ENCODE measurements at regions not wholly inside any gene's neighbourhood (a gene's known extent, or its start where the extent isn't known, plus 50 kb on each side); places are given as distances from the start of the nearest gene placed in this dataset.

DNA sequence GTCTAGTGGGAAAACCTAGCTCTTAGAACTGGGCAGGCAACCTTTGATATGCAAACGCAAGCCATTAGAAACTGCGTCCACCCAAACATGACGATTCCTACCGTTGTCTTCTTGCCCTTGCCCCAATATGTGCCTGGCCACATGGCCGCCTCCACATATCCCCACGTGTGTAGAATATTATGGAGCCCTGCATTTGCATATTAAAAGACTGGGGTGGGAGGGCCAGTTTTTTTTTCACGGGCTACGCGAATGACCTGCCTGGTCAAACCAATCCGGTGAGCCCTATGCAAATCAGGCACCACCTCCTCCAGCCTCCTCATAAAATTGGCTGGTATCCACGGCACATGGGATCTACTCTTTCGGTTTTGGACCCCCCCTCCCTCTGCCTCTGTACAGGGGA lies 381.0 kb upstream of the RGMA start:
- no peak for DNase-seq

DNA sequence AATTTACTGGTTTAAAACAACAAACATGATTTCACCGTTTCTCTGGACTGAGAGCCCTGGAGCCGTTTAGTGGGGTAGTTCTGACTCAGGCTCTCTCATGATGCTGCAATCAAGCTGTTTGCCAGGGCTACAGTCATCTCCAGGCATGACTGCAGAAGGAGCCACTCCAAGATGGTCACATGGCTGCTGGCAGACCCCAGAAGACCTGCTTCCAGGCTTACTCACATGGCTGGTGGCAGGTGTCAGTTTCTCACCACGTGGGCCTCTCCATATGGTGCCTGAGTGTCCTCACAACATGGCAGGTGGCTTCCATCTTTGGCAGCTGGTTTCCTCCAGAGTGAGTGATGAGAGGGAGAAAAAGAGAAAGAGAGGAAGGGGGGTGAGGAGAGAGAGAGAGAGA lies 378.3 kb upstream of the RGMA start:
- DNase-seq, result no peak

DNA sequence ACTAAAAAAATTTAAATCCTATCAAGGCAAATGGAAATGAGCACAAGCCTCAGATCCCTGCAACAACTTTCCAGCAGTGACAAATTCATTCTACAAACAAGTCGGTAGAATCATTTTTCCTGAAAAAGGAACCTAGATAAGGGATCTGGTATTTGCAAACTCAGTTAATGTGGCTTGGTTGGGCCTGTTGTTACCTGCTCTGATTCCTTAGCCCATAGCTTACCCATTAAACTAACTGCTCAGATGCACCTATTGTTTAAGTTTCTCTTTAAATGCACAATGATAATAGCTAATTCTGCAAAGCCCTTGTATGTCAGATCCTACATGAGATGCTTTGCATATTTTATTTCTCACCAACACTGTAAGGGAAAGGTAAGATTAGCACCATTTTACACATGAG lies 377.4 kb upstream of the RGMA start:
- no peak for DNase-seq

DNA sequence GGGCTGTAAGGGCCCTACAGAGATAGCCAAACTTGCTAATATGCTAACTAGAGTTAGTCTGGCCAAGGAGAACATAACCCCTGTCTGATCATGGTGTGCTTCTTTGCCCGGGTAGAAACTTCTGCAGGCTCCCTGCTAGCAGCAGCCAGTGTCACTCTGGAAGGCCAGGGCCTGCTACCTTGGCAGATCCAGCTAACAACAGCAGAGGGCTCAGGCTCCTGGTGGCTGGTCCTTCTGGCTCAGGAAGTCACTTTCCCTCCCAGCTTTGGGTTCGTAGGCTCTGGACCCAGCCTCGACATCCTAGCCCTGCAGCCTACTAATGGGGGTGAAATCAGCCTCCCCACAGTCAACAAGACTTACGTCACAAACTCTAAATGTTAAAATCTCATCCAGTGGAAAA lies 373.7 kb upstream of the RGMA start:
- no peak for DNase-seq

DNA sequence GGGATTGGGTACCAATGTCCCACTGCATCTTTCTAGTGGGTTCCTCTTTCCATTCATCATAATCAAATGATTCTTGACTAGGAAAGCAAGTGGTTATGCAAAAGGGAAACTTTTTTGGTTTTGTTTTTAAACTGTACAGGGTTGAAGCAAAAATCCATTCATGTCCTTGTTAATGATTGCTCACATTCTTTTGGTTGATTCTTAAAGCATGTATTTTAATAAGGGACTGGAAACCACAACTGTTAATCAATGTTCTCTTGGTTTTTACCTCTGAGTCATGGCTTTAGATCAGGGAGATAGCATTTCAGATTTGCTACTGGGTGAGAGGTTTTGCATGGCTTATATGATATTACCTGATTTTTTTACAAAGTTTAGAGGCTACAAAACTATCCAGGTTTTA lies 371.7 kb upstream of the RGMA start:
- DNase-seq, result no peak

DNA sequence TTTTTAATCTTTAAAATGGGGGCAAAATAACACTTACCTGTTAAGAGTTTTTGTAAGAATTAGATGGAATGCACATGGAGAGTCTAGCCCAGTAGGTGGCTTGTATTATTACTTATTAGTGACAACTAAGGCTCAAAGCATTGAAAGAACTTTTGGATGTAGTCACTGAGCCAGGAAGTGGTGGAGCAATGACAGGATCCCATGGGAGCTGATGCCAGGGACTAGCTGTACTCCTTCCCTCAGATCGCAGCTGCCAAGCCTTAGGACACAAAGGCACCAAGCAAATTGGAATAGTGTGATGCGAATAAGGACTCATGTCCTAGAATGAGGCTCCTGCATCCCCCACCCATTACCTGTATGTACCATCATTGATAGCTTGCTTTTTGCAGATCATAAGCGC lies 370.4 kb upstream of the RGMA start:
- DNase-seq, result no peak

DNA sequence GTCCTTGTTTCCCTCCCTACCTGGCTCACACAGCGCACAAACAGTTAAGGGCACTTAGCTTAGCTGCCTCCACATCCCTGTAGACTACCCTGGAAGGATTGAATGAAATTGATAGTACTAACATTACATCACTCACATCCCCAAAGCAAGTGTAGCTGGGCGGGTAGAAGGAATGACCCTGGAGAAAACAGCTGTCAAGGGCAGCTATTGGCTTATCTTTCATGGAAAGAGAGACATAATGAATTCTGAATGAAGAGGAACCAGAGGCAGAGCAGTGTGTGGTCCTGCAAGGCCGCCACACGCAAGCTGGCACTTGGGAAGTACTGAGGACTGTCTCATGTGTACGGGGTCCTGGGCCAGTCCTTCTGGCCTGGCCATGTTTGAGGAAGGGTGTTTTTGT lies 369.6 kb upstream of the RGMA start:
- no peak for DNase-seq

DNA sequence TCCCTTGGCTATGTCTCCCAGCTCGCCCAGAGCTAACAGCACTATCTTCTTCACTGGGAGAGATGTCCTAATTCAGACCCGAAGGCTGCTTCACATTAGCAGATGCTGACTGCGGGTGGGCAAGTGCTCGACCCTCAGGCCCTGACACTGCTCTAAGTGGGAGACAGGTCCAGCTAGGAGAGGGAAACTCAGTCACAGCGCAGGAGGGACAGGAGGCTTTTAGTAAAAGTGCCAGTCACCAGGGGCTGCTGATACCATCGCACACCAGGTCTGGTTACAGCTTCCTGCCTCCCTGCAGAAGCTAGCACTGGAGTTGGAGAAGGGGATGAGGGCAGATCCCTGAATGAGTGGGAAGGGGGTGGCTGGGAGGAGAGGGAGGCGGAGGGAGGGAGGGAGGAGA lies 365.8 kb upstream of the RGMA start:
- DNase-seq, result no peak

DNA sequence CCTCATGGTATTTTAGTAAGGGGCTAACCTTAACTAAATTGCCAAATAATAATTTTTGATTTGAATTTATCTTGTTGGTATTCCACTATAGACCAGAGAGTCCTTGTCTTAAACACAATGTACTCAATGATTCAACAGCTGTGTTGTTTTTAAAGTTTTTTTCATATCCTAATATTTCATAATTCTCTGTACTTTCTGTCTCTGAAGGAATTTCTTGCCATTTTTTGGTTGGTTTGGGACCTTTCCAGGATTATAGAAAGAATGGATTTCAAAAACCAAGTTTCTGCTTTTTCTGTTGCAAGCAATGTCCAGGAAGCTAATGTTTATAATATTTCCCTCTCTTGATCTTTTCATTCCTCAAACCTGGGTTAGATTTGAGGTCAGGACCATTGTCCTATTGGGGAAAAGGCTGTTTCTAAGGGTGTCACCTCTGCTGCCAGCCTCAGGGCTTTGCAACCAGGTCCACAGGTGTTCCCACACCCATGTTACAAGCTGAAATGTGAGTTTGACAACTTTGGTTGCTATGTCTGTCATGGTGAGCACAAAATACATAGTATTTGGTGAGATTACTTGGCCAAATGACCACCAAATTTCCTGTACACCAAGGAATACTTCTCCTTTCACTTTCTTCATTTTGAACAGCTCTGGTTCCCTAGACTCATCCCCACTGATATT lies 363.7 kb upstream of the RGMA start:
- DNase-seq, result no peak

DNA sequence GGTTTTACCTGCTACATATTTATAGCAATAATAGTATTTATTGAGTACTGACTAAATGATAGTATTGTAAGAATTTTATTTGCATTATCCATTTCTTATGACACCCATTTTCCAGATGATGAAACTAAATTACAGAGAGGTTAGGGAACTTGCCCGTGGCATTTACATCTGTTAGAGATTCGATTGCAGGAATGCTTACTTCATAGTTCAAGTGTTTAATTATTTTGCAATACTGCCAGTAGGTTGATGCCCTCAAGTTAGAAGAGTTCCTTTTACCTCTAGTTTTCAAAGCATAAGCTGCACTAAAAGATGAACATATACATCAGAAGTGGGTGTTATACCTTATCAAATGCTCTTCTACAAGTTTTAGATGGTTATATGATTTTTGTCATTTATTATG lies 362.8 kb upstream of the RGMA start:
- no peak for DNase-seq

DNA sequence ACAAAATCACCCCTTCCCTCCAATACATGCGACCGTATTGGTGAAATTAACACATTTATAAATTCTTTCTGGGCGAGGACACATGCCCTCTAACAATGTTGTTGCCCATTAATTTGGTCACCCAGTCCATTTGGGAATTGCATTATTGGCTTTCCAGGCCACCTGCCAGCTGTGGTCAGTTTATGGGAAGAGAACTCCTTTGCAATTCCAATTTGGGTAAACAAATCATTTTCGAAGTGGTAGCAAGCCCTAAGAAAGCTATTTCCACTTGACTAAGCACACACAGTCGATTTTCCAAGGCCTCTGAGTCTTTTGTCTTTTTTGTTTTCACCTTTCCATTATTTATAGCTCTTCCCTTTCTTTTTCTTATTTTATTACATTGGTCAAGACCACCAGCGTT lies 362.3 kb upstream of the RGMA start:
- no peak for DNase-seq

DNA sequence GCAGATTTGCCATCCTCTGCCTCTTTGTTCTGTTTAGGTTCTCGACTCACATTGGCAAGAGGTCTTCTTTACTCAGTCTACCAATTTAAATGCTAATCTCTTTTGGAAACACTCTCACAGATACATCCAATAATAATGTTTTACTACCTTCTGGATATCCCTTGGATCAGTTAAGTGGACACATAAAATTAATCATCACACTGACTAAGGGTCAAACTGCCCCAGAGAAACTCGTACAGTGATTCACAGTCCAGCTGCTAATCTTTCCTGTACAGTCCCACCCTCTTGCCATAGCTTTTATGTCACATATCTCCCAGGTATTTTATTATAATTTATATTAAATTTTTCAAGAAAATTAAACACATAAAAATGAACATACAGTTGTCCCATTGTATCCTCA lies 360.8 kb upstream of the RGMA start:
- no peak for DNase-seq

DNA sequence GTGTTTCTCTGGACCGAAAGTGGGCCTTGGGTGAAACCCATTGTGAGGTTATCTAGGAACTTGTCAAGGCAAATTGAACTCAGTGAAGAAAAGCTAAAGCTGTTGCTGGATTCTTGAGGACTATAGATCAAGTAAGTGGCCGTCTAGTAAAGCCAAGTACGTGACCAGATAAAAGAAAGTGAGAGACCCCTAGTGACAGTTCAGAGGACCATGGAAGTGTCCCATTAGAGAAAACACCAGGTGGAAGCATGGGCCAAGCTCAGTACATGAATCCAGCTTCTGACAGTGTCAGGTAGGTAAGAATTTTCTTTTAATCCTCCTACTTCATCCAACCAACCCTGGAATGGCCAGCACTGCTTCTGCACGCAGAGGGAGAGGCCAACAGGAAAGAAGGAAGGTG lies 349.3 kb upstream of the RGMA start:
- no peak for DNase-seq

DNA sequence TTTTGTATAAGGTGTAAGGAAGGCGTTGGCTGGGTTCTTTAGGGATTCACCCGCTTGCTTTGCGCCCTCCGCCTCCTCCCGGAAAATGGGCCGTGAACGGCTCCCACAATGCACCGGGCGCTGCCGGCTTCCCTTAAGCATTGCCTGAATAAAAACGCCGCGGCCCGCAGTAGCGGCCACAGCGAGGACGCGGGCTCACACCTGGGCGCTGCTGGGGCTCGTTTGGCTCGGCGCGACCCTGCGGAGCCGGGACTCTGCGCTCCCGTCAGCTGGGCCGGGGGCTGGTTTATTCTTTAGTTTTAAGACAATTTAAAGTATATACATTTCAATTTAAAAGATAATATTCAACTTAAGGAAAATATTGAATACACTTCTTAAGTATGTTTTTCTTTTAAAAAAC lies 343.5 kb upstream of the RGMA start:
- no peak for DNase-seq

DNA sequence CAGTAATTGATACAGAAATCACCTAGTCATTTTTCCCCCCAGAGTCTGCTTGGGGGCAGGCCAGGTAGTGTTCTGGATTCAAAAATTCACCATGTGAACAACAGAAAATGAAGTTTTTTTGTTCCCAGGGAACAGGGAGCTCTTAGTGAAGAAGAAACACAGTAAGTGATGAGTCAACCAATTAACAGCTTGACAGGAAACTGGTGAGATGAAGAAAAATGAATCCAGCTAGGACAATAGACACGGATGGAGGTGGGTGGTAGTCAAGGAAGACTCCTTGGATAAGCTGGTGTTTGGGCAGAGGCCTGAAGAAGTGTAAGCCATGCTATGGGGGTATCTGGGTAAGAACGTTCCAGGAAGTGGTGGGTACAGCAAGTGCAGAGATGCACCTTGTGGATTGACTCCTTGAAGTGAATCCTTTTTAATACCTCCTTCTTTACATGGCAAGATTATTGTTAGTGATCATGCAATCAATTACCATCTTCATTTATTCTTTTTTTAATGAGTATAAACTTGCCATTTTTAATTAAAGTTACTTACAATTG lies 339.9 kb upstream of the RGMA start:
- no peak for DNase-seq

DNA sequence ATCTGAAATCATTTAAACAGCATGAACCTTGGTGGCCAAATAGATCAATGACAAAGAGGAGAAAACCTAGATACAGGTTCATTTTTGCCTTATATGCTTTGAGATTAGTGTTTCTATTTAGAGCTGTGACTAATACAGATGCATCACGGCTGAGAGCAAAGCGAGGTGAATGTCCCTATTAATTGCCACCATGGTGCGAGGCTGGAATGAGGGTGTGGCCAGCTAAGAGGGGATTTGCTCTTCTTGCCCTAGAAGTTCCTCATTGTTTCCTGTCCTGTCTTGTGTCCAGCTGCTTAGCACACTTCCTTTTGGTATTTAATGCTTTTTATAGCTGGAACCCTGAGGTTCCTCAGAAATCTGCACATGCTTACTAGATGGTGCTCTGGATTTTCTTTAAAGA lies 339.1 kb upstream of the RGMA start:
- no peak for DNase-seq

DNA sequence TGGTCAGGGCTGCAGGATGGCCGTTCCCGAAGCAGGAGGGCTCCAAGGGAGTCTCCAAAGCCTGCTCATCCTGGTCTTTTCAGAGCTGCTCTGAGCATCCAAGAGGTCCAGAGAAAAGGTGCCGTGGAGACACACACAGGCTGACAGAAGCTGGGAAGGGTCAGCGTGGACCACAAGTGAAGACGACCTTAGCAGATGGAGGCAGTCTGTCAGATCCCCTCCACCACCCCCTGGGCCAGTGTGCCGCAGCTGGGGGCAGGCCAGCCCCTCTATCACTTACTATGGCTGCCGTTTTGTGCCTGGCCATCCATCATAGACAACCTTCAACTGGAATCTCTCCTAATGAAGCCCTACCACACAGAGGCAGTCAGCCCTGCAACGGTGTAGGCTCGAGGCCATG lies 335.1 kb upstream of the RGMA start:
- DNase-seq, result no peak

DNA sequence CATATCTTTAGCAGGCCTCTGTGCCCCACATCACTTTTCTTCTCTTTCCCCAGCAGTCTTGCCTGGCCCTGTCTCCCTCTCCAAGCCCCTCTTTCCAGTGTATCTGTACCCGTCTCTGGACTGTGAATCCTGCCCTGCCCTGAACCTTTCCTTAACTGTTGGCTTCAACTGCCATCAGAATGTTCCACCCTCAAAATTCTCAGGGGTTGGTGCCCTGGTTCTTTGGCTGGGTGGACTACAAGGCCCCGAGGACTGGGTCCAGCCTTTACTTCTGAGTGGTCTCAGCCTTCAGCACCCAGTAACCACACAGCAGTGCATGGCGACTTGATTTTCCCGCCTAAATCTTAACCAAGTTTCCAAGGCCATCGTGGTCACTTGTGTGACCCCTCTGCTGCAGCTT lies 333.5 kb upstream of the RGMA start:
- no peak for DNase-seq

DNA sequence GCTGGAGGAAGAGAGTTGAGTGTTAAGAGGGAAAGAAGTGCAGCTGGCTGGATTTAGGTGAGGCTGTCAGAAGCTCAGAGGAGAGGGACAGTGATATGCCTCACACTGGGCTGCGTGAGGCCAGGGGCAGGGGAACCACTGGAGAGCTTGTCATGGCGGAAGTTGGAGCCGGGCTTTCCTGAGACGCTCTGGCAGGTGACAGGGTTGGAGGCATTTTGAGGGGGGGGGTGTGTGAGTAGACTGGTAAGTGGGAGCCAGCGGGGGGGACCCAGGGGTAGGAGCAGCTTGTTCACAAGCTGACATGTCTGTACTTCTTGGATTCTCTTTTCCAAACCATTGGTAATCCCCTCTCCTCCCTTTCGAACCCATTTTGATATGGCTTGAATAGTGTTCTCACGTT lies 331.5 kb upstream of the RGMA start:
- DNase-seq, result no peak

DNA sequence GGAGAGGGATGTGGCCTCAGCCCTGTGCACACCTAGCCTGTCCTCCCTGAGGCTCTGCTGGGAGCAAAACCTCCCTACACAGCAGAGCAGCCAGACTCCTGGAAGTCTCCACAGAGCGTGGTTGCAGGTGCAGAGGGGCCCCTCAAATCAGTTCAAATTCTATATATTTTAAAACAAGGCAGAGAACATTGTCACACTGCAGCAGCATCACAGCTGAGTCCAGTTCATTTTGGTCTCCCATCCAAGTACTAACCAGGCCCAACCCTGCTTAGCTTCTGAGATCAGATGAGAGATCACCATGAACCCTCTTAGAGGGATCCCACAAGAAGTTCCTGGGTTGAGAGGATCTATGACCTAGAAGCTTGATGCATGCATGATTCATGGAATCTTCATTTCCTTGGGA lies 331.0 kb upstream of the RGMA start:
- DNase-seq, result no peak

DNA sequence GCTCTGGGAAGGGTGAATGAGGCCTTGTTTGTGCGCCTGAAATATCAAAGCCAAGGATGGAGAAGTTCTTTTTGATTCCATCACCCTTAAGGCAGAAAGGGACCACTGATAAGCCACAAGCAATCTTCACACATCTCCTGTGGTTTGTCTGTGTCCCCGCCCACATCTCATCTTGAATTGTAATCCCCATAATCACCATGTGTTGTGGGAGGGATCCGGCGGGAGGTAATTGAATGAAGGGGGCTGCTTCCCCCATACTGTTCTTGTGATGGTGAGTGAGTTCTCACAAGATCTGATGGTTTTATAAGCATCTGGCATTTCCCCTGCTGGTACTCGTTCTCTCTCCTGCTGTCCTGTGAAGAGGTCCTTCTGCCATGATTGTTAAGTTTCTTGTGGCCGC lies 329.6 kb upstream of the RGMA start:
- DNase-seq, result no peak

DNA sequence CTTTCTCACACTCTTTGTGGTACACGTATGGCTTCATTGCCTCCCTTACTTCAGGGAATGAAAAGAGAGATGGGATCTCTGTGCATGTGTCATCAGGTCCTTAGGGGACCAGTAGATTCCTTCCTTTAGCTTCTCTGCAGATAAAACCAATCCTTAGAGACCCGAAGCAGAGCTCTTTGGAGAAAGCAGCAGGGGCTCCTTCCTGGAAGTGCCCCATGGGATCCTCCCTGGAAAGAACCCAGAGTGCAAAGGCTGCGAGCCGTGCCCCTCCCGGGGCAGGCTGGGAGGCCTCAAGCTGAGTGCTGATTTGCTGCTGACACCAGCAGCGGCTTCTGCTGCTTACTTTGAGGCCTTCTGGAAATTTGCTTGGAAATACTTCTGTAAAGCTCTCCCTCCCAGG lies 328.6 kb upstream of the RGMA start:
- no peak for DNase-seq

DNA sequence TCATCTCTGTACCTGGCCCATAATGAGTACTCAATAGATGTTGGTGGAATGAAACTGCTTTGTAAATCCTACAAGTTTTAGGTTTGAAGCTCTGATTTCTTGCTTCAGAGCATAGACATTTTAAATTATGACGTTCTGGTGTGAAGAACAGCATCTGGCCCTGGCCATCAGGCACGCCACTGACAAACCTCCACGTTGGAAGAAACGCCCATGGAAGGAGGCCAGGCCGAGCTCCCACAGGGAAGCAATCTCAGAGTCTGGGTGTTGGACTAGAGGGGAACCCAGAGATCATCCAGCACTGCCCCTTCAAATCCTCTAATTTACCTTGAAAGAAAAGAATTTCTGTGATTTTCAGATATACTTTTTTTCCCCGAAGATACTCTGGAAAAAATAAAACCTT lies 328.1 kb upstream of the RGMA start:
- DNase-seq, result no peak

DNA sequence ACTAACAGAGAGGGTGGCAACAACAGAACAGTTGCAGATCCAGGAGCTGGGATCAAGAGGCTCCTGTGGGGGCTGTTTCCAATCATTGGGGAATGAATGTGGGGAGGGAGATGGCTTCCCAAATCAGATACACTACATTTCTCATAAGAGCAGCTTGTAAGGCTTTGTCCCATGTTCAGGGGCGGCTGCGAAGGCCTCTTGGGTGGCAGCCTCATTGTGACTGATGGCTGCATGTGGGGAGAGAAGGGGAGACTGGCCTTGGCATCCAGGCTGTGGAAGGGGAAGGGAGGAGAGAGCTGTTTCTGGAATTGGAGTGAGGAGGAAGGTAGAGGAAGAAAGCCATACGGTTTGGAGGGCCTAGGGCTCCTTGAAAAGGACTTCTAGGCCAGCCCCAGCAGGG lies 326.6 kb upstream of the RGMA start:
- no peak for DNase-seq

DNA sequence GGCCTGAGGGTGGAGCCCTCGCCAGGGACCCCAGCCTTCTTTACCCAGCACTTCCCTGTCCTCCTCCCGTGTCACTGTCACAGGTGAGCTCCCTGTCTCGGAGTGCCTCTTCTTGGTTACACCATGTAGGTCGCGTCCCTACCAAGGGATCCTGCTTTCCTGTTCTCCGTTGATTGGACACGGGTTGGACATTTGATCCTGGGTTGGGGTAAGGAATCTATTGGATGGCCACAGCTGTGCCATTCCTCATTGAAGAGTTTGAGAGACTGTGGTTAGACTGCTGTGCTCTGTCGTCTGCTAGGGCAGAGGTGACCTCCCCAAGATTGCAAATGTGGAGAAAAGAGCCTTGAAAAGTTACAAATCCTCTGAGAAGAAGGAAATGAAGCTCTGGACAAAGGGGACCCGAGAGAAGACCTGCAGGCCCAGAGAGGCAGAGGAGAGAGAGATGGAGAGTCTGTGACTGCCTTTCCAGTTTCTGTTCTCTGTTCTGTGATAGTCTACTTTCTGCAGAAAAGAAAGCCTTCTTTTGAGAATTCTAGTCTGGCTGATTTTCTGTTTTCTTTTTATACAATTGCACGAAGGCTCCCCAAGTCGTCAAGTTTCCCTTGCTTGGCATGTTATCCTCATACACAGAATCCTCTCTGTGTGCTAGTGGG lies 325.7 kb upstream of the RGMA start:
- DNase-seq, result no peak
